NCI-H2107 (cell line): ENCODE measurements at regions not wholly inside any gene's neighbourhood (a gene's known extent, or its start where the extent isn't known, plus 50 kb on each side); places are given as distances from the start of the nearest gene placed in this dataset.

Experiments
- DNase-seq: peaks from one replicate; lab custom pipeline; 2025; lab: John Stamatoyannopoulos, UW

DNA sequence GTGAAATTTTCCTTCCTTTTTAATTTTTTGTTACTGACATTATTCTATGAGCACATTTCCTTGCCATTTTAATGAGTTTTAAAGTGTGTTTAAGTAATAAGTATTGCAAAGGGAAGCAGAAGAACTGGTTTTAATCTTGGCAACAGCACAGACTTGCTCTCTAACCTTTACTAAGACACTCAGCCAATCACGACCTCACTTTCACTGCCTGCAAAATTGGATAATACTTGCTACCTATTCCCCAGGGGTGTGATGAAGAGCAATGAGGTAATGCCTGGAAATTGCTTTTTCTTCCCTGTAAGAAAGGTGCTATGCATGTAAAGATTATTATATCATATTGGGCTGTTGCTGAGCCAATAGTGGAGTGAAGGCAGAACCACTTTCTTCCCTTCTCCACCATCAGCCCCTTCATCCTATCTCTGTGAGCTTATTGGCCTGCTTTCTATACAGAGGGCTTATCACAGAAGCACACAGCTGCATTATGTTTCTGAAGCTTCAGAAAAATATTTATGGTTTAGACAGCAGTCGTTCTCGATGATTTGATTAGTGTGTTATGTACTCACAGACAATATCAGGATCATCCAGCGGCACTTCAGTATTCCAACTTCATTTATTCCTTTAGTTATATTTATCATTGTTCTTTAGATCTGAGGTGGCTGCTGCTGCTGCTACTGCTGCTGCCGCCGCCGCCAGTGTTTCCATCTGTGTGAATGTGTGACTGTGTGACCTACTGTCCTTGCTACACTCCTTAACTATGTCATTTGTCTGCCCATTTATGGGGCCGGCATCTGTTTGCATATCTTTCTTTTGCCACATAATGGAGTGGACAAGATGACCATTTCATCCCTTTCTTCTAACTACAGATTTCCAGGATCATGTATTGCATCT lies 255.1 kb downstream of the C4orf33 start:
- DNase-seq: no peak

DNA sequence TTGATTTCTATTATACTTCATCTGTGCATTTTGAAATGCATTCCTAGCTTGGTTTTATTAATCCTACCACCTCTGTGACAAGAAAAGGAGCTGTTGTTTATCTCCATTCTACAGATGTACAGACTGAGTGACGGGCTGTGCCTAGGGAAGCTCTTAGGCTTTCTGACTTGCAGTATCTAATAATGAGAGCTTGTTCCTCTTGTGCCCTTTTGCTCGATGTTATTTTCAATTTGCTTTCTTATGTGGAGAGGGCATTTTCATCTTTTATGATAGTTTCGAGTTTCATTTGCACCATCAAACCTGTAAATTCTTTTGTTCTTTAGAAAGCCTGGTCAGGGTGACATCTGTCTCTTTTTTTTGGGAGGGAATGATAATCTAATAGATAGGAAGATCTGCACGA lies 256.5 kb downstream of the C4orf33 start:
- no peak for DNase-seq

DNA sequence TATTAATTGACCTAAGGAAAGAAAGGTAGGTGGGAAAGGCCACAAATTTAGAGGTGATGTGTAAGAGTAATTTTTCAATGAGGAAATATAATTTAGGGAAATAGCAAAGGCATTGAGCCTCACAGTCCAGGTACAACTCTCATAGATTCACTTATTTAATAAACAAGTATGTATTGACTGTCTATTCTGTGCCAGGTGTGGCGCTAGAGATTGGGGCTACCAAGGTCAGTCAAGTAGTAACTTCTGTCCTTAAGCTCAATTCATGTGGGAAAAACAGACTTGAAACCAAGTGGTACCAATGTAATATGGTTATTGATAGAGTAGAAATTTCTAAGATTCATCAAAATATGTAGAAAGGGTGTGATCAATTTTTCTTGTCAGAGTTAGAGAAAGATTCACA lies 257.5 kb downstream of the C4orf33 start:
- no peak for DNase-seq

DNA sequence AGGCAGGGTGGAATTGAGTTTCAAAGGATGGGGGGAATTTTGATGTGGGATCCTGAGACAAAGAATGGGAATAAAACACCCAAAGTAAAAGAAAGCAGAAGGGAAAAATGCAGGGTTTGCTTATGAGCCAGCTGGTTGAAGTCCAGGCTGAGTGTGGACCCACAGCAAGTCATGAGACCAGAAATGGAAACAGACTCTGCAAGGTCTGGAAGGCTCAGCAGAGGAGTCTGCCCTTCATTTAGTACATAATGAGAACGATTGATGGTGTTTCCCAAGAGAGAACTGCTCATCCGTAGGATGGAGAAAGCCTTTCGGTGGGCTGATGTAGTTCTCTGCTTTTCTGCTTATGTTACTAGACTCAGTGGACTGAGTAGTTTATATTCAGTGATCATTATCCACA lies 259.1 kb downstream of the C4orf33 start:
- DNase-seq: no peak

DNA sequence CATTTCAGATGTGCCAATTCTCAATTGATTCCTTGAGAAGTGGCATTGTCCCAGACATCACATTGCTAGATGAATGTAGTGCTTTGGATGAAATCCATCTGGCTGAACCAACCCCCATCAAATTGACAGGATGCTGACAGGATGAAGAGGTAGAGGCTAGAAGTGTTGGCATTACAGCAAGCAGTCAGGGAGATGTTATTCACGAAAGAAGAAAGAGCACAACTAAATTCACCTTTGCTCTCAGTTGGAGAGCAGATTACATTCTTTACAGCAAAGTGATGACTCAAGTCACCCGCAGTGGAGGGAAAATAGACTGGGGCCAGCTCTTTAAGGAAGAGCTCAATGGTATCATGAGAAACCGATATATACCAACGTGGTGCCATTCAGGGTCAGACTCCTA lies 259.6 kb downstream of the C4orf33 start:
- DNase-seq: no peak

DNA sequence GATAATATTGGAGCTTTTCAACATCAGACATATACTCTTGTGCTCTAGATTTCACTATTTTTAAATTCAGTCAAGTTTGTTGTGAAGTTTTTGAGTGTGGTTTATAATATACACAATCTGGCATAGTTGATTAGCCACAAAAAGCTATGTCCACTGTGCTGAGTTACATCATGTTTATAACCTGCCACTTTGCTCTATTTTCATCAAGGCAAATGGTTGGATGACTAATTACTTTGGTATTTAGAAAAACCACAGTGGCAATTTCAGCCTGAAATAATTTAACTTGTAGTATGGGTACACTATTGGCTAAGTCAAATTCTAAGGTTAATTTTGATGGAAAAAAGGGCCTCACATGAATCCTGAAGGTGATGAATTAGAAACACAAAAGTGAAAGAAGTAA lies 262.6 kb downstream of the C4orf33 start:
- no peak for DNase-seq

DNA sequence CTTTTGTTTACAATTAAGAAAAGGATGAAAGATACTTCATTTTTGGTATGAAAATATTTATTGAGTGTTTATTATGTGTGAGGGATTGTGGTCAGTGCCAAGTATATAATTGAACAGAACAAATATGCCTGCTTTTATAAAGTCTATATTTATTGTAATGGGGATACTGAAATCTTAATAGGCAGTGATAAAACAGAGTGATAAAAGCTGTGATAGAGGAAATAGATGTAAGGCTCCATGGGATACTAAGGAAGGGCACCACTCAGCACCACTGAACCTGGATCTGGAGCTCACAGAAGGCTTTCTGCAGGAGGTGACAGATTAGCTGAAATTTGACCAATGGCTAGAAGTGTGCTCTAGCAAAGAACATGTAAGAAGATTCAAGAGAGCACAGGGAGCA lies 263.5 kb downstream of the C4orf33 start:
- no peak for DNase-seq

DNA sequence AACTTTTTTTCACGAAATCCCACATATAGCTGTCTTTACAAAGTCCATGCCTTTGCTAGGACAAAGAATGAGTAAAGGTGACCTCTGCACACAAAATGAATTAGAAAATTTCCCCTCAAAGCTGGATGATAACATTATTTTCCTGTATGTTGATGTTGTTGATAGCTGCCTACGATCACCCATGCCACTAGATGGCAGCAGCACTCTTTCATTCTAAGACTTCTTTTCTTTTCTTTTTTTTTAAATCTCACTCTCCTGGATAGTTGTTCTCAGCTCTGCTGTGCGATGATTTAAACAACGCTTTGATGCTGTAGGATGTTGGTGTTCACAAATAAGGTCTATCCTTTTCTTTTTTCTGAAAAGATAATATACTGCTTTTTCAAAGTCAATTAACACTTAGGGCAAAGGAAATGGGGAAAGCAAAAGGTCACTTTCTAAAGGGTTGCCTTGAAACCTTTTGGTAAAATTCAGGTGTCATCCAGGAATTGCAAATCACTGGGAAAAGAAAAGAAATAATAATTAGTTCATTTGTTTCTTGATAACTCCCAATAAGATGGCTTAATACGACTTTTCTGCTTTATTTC lies 266.8 kb downstream of the C4orf33 start:
- DNase-seq: peak; percentile 38

DNA sequence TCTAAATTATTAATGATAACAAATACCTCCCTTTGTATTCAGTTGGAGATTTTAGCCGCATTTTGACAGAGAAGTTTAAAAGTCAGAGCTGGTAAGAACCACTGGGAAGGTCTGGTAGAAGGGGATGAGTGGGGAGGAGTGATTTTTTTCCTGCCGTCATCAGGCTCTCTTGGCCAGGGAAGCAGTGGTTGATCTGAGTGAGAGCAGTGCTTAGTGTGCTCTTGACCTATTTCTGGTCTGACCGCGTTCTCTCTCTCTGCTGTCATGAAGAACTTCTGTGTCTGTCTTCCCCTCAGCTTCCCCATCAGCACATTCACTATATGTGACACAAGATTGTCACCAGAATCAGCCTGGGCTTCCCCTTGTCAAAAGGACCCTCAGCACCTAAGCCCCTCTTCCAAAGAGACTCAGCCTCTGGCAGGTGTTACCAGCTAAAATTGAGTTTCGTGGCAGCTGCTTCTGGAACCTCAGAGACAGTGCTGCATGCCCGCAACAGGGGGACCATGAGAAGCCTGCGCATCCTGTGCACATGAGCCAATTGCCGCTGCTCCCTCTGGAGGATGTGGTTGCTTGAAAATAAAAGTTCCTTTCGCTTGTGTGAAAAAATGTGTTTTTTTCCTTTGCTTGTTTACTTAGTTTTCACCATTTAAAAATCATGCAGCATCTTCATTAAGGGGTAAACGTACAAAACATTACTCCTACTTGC lies 268.9 kb downstream of the C4orf33 start:
- no peak for DNase-seq

DNA sequence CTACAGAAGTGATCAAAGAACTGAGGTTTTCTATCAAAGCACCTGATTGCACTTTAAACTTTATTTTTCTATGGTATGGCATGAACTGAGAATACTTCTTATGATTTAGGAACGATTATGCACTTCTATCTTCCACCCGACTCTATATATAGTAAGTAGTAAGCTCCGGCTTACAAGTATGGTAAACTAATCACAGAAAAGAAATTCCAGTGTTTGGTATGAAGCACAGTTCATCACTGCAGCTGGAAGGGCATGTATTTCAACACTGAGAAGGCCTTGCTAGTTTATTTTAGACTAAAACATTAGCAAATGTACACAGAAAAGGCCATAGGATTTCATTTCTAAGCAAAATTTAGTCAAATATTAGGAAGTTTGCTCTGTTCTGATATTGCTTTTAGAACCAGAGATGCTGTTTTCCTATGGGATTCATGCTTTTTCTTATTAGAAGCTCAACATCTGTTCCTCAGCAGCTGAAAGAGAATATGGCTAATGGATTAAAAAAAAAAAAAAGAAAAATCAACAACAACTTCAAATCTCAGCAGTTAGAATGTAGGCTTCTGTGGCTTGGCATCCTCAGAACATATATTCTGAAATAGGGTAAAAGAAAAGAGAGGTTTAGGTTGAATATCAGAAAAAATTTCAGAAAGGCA lies 273.5 kb downstream of the C4orf33 start:
- DNase-seq: no peak

DNA sequence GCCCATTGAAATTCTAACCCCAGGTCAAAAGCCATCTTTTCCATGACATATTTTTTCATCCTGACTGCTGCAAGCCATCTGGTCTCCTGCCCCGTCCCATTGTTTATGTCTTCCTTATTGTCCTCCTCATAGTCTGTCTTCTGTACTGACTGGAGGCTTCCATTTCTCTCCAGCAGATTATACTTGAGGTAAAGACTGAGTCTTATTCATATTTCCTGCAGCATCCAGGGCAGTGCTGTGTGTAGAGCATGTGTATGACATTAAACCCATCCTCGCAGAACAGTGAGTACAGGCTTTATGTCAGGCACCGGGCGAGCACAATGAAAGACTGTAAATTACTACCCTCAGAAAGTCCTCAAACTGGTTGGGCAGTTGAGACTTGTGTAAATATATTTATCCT lies 275.1 kb downstream of the C4orf33 start:
- DNase-seq: no peak

DNA sequence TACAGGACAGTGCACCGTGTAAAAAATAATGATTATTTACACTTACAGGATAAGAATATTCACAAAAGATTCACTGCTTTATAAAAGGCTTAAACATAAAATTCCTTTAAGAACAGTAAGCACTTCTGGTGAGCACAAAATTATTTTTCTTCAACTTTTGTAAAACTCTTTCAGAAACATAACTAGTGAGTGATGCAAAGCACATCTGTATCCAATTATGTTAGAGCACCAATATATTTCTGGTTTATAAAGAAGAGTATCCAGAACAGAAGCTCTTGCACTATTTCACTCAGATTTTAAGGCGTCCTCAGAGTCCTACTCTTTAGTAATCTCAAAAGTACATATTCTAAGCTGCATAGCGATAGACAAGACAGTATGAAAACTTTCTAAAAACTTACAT lies 276.0 kb downstream of the C4orf33 start:
- DNase-seq: no peak

DNA sequence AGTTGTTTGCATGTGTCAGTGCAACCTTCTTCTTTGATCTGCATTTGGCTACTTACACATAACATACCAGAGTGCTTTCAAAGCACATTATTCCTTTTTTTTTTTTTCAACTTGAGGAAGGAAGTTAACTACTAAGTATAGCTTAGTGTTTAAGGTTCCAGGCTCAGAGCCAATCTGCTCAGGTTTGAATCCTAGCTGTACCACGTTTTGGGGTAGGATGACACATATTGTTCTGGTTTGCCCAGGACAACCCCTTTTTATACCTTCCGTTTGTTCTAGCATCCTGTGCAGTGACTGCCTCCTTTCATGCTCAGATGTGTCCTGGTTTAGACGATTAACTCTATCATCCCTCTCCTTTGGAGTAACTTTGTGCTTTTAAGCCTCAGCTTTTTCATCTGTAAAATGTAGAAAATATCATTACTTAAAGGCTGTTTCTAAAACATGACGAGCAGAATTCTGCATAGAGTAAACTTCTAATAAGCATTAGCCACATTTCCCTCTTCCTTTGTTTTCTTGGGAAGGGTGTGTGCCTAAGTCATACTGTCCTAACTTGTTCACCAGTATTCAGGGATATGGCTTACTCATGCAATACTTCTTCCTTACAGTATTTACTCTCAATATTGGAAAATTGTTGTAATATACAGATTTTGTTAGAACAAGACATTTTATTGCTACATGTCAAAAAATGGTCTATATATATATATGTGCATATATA lies 281.3 kb downstream of the C4orf33 start:
- DNase-seq: no peak

DNA sequence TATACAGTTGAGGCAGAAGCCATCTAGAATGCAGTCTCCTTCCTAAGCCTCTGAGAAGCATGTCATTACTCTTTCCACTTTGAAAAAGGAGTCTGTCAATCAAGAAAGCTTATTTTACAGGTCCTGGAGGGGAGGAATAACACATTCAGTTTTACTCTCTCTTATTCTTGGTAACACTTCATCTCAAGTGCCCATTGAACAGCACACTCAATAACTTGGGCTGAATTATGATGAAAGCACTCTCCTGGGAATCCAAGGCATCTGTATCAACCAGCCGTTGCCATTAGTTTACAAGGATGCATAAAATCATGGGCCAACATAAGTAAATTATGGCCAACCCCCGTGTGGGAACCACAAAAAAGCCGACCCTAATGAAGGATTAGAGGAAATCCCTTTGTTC lies 282.4 kb downstream of the C4orf33 start:
- DNase-seq: peak; percentile 29

DNA sequence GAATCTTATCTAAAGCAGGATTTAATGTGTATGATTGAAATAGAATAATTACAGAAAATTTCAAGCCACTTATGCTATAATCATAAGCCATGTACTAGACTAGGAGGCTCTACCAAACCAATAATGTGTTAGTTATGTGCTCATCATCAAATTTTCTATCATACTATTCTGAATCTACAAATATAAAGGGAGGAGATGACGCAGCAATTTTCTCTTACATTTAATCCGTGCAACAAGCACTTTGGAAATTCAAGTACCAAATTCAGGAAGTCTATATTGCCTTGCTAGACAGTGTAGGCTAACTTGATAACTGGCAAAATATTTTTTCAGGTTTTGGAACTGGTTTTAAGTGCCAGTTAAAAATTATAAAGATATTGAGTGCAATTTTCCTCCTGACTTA lies 283.5 kb downstream of the C4orf33 start:
- DNase-seq: no peak

DNA sequence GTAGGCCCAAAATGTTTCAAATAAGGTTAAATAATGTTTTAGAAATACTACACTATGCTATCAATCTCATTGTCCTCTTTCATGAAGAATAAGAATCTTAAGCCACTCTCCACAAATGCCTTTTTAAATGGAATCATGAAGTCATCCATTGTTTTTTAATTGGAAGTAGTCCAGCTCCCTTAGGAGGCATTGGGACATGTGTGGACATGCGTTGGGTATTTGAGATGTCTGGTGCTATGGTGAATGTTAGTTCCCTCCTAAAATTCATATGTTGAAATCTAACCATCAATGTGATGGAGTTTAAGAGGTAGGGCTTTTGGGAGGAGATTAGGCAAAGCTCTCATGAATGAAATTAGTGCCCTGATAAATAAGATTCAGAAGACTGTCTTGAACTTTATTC lies 289.0 kb downstream of the C4orf33 start:
- no peak for DNase-seq

DNA sequence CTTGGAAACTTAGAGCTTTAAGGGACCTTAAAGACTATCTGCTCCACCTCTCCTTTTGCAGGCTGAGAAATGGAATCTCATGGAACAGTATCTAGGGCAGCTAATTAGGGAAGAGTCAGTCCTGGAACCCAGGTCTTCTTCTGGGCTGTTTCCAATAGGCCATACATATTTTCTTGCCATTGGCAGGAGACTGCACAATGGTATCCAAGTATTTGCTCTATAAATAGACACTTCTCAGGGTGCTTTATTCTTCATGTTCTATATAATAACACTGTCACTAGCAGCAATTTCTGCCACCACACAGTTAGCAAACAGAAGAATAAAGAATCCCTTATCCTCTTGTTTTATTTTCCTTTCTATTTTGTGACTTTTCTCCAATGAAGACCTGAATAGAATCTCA lies 291.7 kb downstream of the C4orf33 start:
- DNase-seq: no peak

DNA sequence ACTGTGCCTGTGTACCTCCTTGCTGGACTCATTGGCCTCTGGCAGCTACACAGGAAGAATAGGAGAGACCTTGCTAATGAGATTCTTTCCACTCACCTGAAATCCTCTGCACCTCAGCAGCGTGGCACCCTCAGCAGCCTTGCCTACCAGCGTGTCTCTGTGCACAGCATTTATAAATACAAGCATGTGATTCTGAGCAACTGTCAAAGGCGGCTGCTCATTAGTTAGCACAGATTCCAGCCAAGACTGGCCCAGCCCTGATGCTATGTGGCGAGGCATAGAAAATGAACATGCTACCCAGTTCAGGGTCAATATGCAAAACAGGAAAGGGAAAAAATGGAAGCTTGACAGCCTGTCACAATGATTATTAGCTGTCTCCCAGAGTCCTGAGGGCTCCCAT lies 298.0 kb downstream of the C4orf33 start:
- no peak for DNase-seq

DNA sequence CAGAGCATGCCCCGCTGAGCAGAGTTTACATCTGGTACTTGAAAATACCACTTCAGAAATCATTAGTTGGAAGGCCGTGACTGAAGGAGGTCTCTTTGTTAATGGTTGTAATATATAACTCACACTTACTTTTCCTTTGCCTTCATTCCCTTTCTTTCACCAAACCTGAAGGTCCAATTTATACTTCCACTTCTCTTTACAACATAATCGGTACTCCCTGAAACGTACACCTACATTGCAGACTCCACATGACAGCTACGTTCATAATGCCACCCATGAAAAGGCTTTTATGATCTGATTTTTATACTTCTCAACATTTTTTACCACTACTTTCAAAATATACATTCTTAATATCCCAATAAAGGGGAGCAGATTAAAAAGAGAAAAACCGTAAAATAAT lies 298.7 kb downstream of the C4orf33 start:
- DNase-seq: no peak

DNA sequence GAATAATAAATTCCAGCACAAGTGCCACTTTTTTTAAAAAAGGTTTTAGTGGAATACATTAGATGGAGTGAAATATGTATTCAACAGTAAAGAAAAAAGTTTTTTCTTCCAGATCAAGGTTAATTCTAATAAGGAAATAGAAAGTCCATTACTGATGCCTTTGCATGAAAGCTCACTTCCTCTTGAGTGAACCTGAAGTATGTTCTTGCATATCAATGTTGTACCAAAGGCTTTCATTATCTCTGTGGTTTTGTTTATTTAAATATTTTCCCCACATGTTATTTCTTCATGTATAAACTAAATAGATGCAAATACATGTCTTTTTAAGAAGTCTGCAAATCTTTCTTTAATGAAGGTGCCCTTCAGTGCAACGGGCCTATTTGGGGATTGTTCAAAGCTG lies 307.9 kb downstream of the C4orf33 start:
- no peak for DNase-seq

DNA sequence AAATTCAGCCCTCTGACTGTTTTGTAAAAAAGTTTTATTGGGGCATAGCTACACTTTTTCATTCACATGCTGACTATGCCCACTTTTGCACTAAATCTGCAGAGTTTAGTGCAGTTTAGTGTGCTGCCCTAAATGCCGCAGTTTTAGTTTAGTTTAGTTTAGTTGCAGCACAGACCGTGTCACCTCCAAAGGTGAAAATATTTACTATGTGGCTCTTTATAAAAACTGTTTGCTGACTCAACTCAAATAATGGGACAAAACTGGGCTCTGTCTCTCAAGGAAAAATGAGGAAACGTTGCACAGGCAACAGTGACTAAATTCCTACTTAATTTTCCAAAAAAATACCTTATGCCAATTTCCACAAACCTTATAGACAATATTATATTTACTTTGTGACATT lies 314.2 kb downstream of the C4orf33 start:
- DNase-seq: no peak

DNA sequence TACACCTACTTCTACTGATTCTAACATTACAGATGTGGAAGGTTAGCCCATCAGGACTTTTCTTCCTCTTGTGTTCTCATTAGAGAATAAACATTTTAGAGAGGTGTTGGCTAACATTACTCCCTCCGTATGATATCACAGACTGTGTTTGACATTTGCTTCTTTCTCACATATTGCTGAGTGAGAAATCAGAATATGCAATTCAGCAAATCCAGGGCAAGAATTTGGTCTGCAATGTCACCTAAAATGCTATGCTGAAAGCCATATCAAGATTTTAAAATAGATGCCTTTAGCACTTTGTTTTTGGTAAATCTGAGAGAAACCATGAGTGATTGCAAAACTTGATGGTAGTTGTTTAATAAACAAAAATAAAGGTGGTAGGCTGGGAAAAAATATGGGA lies 319.1 kb downstream of the C4orf33 start:
- DNase-seq: no peak
